IMR-90 (cell line): ENCODE measurements at regions not wholly inside any gene's neighbourhood (a gene's known extent, or its start where the extent isn't known, plus 50 kb on each side); places are given as distances from the start of the nearest gene placed in this dataset.
A peak's percentile ranks its signal among the peaks of the same experiment; 100 is the strongest.

Experiments
- ATAC-seq: fragments of 200-7000 bp; cut with Tn5 transposase; 2 replicates; pipeline ENCODE4 v1.9.1; 2020; ENCODE audit warnings: low read depth, mild to moderate bottlenecking, moderate library complexity
- BruUV-seq: library from RNA; stranded (reverse); fragments of 400-500 nt; replicated peaks from 2 replicates; lab custom pipeline; 2021; lab: Mats Ljungman, UMichigan
- CTCF ChIA-PET: fragments of 300-600 bp; formaldehyde crosslinking; extraction: SDS; loops from one replicate; lab custom pipeline; 2021; ENCODE audit warnings: antibody characterized with exemption; lab: Yijun Ruan, JAX
- POLR2A ChIA-PET: fragments of 300-600 bp; sonication (Branson Sonifier 250); formaldehyde crosslinking; loops from one replicate; lab custom pipeline; 2022; ENCODE audit warnings: antibody characterized with exemption; ENCODE audit not compliant: unreplicated experiment; lab: Charles Lee
- DNase-seq: peaks from one replicate; pipeline ENCODE4 v3.0.0; 2013
- H2AFZ ChIP-seq: replicated peaks from 2 replicates; pipeline ENCODE3; 2013; ENCODE audit warnings: low read length, mild to moderate bottlenecking; ENCODE audit not compliant: poor library complexity
- H2AK5ac ChIP-seq: 2 replicates; pipeline ENCODE4 v1.6.1; 2013; ENCODE audit warnings: low read depth, low read length, inconsistent platforms
- H2AK9ac ChIP-seq: replicated peaks from 2 replicates; pipeline ENCODE3; 2013; ENCODE audit warnings: mild to moderate bottlenecking, low read depth, low read length, moderate library complexity; ENCODE audit not compliant: poor library complexity
- H2BK120ac ChIP-seq: 2 replicates; pipeline ENCODE4 v1.6.1; 2013; ENCODE audit warnings: low read depth, low read length, inconsistent platforms
- H2BK15ac ChIP-seq: 3 replicates; pipeline ENCODE4 v1.6.1; 2013; ENCODE audit warnings: low read depth, low read length, inconsistent platforms
- H2BK20ac ChIP-seq: 2 replicates; pipeline ENCODE4 v1.6.1; 2013; ENCODE audit warnings: low read depth, mild to moderate bottlenecking, inconsistent platforms, low read length, moderate library complexity
- H2BK5ac ChIP-seq: 2 replicates; pipeline ENCODE4 v1.6.1; 2013; ENCODE audit warnings: mild to moderate bottlenecking, low read depth, low read length, inconsistent platforms; ENCODE audit not compliant: poor library complexity, severe bottlenecking
- H3K14ac ChIP-seq: replicated peaks from 2 replicates; pipeline ENCODE4 v1.6.1; 2013; ENCODE audit warnings: low read depth, low read length, inconsistent platforms
- H3K18ac ChIP-seq: 2 replicates; pipeline ENCODE4 v1.6.1; 2013; ENCODE audit warnings: low read depth, low read length, control low read depth
- H3K23ac ChIP-seq: 2 replicates; pipeline ENCODE4 v1.6.1; 2013; ENCODE audit warnings: low read depth, low read length, inconsistent platforms
- H3K27ac ChIP-seq: 2 replicates; pipeline ENCODE4 v1.5.1; 2013; ENCODE audit warnings: mild to moderate bottlenecking, control low read depth, low read length; ENCODE audit not compliant: insufficient read depth
- H3K27me3 ChIP-seq: 2 replicates; pipeline ENCODE4 v1.6.1; 2013; ENCODE audit warnings: low read length; ENCODE audit not compliant: control insufficient read depth, insufficient read depth
- H3K36me3 ChIP-seq: 2 replicates; pipeline ENCODE4 v1.6.1; 2013; ENCODE audit warnings: low read length, mixed read lengths; ENCODE audit not compliant: control insufficient read depth, insufficient read depth
- H3K4ac ChIP-seq: 2 replicates; pipeline ENCODE4 v1.6.1; 2013; ENCODE audit warnings: low read depth, low read length, inconsistent platforms
- H3K4me1 ChIP-seq: 2 replicates; pipeline ENCODE4 v1.6.1; 2013; ENCODE audit warnings: low read length, mixed read lengths; ENCODE audit not compliant: control insufficient read depth, insufficient read depth
- H3K4me2 ChIP-seq: 2 replicates; pipeline ENCODE4 v1.6.1; 2013; ENCODE audit warnings: low read depth, mild to moderate bottlenecking, control low read depth, low read length, moderate library complexity
- H3K4me3 ChIP-seq: 2 replicates; pipeline ENCODE4 v1.5.1; 2013; ENCODE audit warnings: low read depth, mild to moderate bottlenecking, control low read depth, low read length, moderate library complexity; ENCODE audit not compliant: insufficient read depth
- H3K56ac ChIP-seq: 2 replicates; pipeline ENCODE4 v1.6.1; 2013; ENCODE audit warnings: low read length, inconsistent platforms; ENCODE audit not compliant: insufficient read depth; ENCODE audit errors: extremely low read depth
- H3K79me1 ChIP-seq, 2 experiments: 2 replicates each; pipeline ENCODE4 v1.6.1; 2013; ENCODE audit warnings: low read length in 2 of 2, inconsistent platforms in 1 of 2, low read depth in 1 of 2
- H3K9ac ChIP-seq: 2 replicates; pipeline ENCODE4 v1.6.1; 2013; ENCODE audit warnings: low read depth, low read length, control low read depth
- H3K9me1 ChIP-seq: 2 replicates; pipeline ENCODE4 v1.6.1; 2013; ENCODE audit warnings: low read length, inconsistent platforms; ENCODE audit not compliant: insufficient read depth
- H3K9me3 ChIP-seq: 2 replicates; pipeline ENCODE4 v1.6.1; 2013; ENCODE audit warnings: low read length; ENCODE audit not compliant: control insufficient read depth, insufficient read depth
- H4K20me1 ChIP-seq: 2 replicates; pipeline ENCODE4 v1.6.1; 2013; ENCODE audit warnings: low read length, inconsistent platforms; ENCODE audit not compliant: insufficient read depth
- H4K5ac ChIP-seq: 2 replicates; pipeline ENCODE4 v1.6.1; 2013; ENCODE audit warnings: mild to moderate bottlenecking, low read depth, low read length, control low read depth
- H4K8ac ChIP-seq, 2 experiments: 2 replicates each; pipeline ENCODE4 v1.6.1; 2013; ENCODE audit warnings: low read depth in 2 of 2, low read length in 2 of 2, control low read depth in 1 of 2, inconsistent platforms in 1 of 2
- H4K91ac ChIP-seq: 2 replicates; pipeline ENCODE4 v1.6.1; 2013; ENCODE audit warnings: low read depth, low read length, inconsistent platforms; ENCODE audit not compliant: insufficient read depth
- FOS ChIP-seq: fragments of 150-350 bp; IDR thresholded peaks from 2 replicates; pipeline ENCODE4 v1.6.1; 2016; ENCODE audit warnings: low read depth, low read length
- POLR2A ChIP-seq: IDR thresholded peaks from 2 replicates; pipeline ENCODE4 v1.6.1; 2012; ENCODE audit warnings: mild to moderate bottlenecking, low read depth, low read length
- RAD21 ChIP-seq: IDR thresholded peaks from 2 replicates; pipeline ENCODE4 v1.6.1; 2012; ENCODE audit warnings: low read length, improper control_type of control experiment
- SMC3 ChIP-seq: fragments of 150-350 bp; IDR thresholded peaks from 2 replicates; pipeline ENCODE4 v1.6.1; 2016; ENCODE audit warnings: low read depth, mild to moderate bottlenecking, antibody characterized with exemption, low read length, moderate library complexity
- dilution Hi-C: fragments of 300-500 bp; cut with HindIII; formaldehyde crosslinking; loops from one replicate; pipeline ENCODE4 v1.14.3; 2018; ENCODE audit warnings: low sequenced_read_pairs; ENCODE audit not compliant: unreplicated experiment
- in situ Hi-C: fragments of 300-500 bp; cut with MboI; formaldehyde crosslinking; loops from 3 replicates; pipeline ENCODE4 v1.14.3; 2019; ENCODE audit warnings: low sequenced_read_pairs, inconsistent platforms, mixed read lengths
- intact Hi-C: fragments of 100-400 bp; cut with micrococcal nuclease; formaldehyde crosslinking; loops from 2 replicates; pipeline ENCODE4 v1.10.0; 2022
- TF ChIP-seq, protein P1 (sequence below): conservative IDR thresholded peaks from 2 replicates; pipeline ENCODE4 v1.5.1; 2012; ENCODE audit warnings: mild to moderate bottlenecking, low read depth, low read length, improper control_type of control experiment
- TF ChIP-seq, protein P2 (sequence below): fragments of 150-350 bp; IDR thresholded peaks from 2 replicates; pipeline ENCODE4 v1.6.1; 2017; ENCODE audit warnings: mild to moderate bottlenecking, antibody characterized with exemption, low read length, low read depth

DNA sequence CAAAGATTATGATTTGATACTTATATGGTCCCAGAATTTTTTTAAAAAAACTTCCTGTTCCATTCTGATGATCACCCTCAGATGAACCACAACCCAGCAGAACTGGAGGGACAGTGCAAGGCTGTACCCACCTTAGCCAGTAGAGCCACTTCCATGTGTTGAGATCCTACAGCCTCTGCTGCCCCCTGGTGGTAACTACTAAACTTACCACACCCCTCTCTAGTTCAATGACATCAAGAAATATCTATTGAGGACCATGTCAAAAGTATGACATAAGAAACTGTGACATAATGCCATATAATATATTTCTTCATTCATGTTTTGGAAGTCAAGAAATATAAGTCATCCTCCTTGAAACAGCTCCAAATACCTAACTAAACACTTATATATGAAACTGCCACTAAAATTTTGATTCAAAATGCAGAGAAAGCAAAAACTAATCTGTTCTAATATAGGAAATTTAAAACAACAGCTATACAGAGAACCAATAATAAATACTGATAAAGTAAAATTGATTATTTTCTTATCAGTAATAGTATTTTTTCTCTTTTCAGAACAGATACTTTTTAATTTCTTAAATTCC, 412.6 kb downstream of the KCTD12 start:
- no peak overlapping the region for H2BK20ac ChIP-seq
- no TSS peak for BruUV-seq
- no peak overlapping the region for H4K8ac ChIP-seq
- H2BK120ac ChIP-seq = no peak overlapping the region
- no peak overlapping the region for H3K4me3 ChIP-seq
- H3K18ac ChIP-seq = no peak overlapping the region
- no peak overlapping the region for H2AK5ac ChIP-seq
- no peak overlapping the region for H3K4me2 ChIP-seq
- H3K23ac ChIP-seq = no peak overlapping the region
- H3K4ac ChIP-seq = no peak overlapping the region
- ATAC-seq (peak; percentile 97), DNase-seq (peak; percentile 80)
- dilution Hi-C loops = no loop called here
- CTCF ChIA-PET = interaction anchor here (0.6 to 2.3 kb wide), 9 partner anchors 18 to 778 kb away, joined by 3 to 12 read pairs (median 4); no protein-coding TSS in a partner anchor
- intact Hi-C loops = loop anchor here (1.0 to 10.0 kb wide), 8 partner anchors 91 to 909 kb away; partner anchors contain the start of gene KCTD12
- H3K4me1 ChIP-seq = peaks cover 1% of the 10 kb centered on the region; the same call in 1 of the 2 replicates
- no peaks in the 10 kb centered on the region for H3K79me1 ChIP-seq
- TF ChIP-seq SMC3 (peak; percentile 95), POLR2A (0 out of 2 replicates have a peak, but pooled peaks have one; percentile 44), FOS (no peak), RAD21 (peak; percentile 95)
- TF ChIP-seq, protein P1, sequence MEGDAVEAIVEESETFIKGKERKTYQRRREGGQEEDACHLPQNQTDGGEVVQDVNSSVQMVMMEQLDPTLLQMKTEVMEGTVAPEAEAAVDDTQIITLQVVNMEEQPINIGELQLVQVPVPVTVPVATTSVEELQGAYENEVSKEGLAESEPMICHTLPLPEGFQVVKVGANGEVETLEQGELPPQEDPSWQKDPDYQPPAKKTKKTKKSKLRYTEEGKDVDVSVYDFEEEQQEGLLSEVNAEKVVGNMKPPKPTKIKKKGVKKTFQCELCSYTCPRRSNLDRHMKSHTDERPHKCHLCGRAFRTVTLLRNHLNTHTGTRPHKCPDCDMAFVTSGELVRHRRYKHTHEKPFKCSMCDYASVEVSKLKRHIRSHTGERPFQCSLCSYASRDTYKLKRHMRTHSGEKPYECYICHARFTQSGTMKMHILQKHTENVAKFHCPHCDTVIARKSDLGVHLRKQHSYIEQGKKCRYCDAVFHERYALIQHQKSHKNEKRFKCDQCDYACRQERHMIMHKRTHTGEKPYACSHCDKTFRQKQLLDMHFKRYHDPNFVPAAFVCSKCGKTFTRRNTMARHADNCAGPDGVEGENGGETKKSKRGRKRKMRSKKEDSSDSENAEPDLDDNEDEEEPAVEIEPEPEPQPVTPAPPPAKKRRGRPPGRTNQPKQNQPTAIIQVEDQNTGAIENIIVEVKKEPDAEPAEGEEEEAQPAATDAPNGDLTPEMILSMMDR = peak; percentile 87
- TF ChIP-seq, protein P2, sequence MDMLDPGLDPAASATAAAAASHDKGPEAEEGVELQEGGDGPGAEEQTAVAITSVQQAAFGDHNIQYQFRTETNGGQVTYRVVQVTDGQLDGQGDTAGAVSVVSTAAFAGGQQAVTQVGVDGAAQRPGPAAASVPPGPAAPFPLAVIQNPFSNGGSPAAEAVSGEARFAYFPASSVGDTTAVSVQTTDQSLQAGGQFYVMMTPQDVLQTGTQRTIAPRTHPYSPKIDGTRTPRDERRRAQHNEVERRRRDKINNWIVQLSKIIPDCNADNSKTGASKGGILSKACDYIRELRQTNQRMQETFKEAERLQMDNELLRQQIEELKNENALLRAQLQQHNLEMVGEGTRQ = no peak
- no peaks in the 10 kb centered on the region for H3K36me3 ChIP-seq
- no peak overlapping the region for H2BK5ac ChIP-seq
- POLR2A ChIA-PET = no interaction called here
- H3K9me1 ChIP-seq = no peaks in the 10 kb centered on the region
- H2AK9ac ChIP-seq = no peak overlapping the region
- no peak overlapping the region for H3K14ac ChIP-seq
- H4K20me1 ChIP-seq = no peaks in the 10 kb centered on the region
- no peak overlapping the region for H4K91ac ChIP-seq
- no peak overlapping the region for H4K5ac ChIP-seq
- H3K56ac ChIP-seq = no peak overlapping the region
- peaks cover 2% of the 10 kb centered on the region; the same call in 1 of the 2 replicates for H3K9me3 ChIP-seq
- in situ Hi-C loops = loop anchor here (5.0 to 25.0 kb wide), 3 partner anchors 596 to 911 kb away; no protein-coding TSS in a partner anchor
- H3K27ac ChIP-seq = no peak overlapping the region
- no peak overlapping the region for H2AFZ ChIP-seq
- H3K9ac ChIP-seq = no peak overlapping the region
- peaks cover 18% of the 10 kb centered on the region for H3K27me3 ChIP-seq
- H2BK15ac ChIP-seq = no peak overlapping the region
